Uterus (tissue), 2 donors: ENCODE measurements at regions not wholly inside any gene's neighbourhood (a gene's known extent, or its start where the extent isn't known, plus 50 kb on each side); places are given as distances from the start of the nearest gene placed in this dataset.

ENCODE experiments used
- CTCF ChIP-seq, 4 experiments: fragments of 200-600 bp in 2 of 4; fragments of 450-650 bp in 2 of 4; sonication (generic) in 2 of 4; IDR thresholded peaks; one replicate each; pipeline ENCODE4 v1.5.1; 2016 to 2019; ENCODE audit warnings: antibody characterized with exemption in 4 of 4, mild to moderate bottlenecking in 2 of 4, moderate library complexity in 1 of 4
- POLR2A ChIP-seq, 2 donors: fragments of 450-650 bp; IDR thresholded peaks; one replicate each; pipeline ENCODE4 v1.6.1; 2016; ENCODE audit warnings: antibody characterized with exemption in 2 of 2, mild to moderate bottlenecking in 1 of 2, moderate library complexity in 1 of 2

DNA sequence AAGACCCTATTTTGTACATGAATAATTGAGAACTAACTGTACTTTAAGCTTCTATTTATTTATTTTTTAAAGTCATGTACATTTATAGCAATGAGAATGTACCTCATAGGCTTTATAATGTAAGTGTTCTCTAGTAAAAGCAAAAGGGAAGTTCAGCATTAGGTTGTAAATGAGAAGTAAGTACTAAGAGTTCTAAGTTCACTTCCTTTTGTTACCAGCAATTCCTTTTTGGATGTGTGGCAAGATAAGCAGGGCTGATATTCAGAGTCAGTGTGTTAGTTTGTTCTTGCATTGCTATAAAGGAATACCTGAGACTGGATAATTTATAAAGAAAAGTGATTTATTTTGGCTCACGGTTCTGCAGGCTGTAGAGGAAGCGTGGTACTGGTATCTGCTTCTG is 54.0 kb upstream of the CCN2 start:
- TF ChIP-seq CTCF (IDR thresholded peaks at IDR 0.05) (no peak), POLR2A (IDR thresholded peaks at IDR 0.05) (no peak)
